GM18868 (cell line): ENCODE measurements at regions not wholly inside any gene's neighbourhood (a gene's known extent, or its start where the extent isn't known, plus 50 kb on each side); places are given as distances from the start of the nearest gene placed in this dataset.
"Not testable (repeated sequence)": the region's sequence is repeated elsewhere in the genome, so short reads cannot be mapped to it uniquely, and the experiment has no call there.

Experiments
- ATAC-seq: cut with Tn5 transposase; IDR thresholded peaks from one replicate; pipeline ENCODE4 v1.9.1; 2021; ENCODE audit warnings: mild to moderate bottlenecking, moderate library complexity; ENCODE audit not compliant: unreplicated experiment

GRCh38 chr11:36790526-36790925 is 192.5 kb upstream of the RAG2 start:
- no peak for ATAC-seq

- ATAC-seq: no peak
Observed at GRCh38 chr11:36783808-36784207, 185.8 kb upstream of the RAG2 start.

GRCh38 chr11:36779791-36780190 is 181.8 kb upstream of the RAG2 start:
- ATAC-seq: no peak

- no peak for ATAC-seq
Observed at GRCh38 chr11:36777311-36777710, 179.3 kb upstream of the RAG2 start.

GRCh38 chr11:36775756-36776155 is 177.7 kb upstream of the RAG2 start:
- no peak for ATAC-seq

- ATAC-seq: no peak
Observed at GRCh38 chr11:36775130-36775529, 177.1 kb upstream of the RAG2 start.

GRCh38 chr11:36774603-36775002 is 176.6 kb upstream of the RAG2 start:
- no peak for ATAC-seq

- ATAC-seq: peak; percentile 77
Observed at GRCh38 chr11:36763187-36763586, 165.2 kb upstream of the RAG2 start.

- ATAC-seq: no peak
Observed at GRCh38 chr11:36757075-36757474, 159.0 kb upstream of the RAG2 start.

- no peak for ATAC-seq
Observed at GRCh38 chr11:36753960-36754359, 155.9 kb upstream of the RAG2 start.

- ATAC-seq: no peak
Observed at GRCh38 chr11:36751996-36752395, 154.0 kb upstream of the RAG2 start.

- no peak for ATAC-seq
Observed at GRCh38 chr11:36751335-36751781, 153.3 kb upstream of the RAG2 start.

GRCh38 chr11:36750349-36750748 is 152.3 kb upstream of the RAG2 start:
- no peak for ATAC-seq

- ATAC-seq: no peak
Observed at GRCh38 chr11:36748836-36749235, 150.8 kb upstream of the RAG2 start.

- peak; percentile 81 for ATAC-seq
Observed at GRCh38 chr11:36746886-36747710, 149.1 kb upstream of the RAG2 start.

GRCh38 chr11:36744375-36745168 is 146.5 kb upstream of the RAG2 start:
- peak; percentile 28 for ATAC-seq

- peak; percentile 67 for ATAC-seq
Observed at GRCh38 chr11:36743039-36743438, 145.0 kb upstream of the RAG2 start.

- ATAC-seq: no peak
Observed at GRCh38 chr11:36741515-36741914, 143.5 kb upstream of the RAG2 start.

- ATAC-seq: peak; percentile 27
Observed at GRCh38 chr11:36738292-36738861, 140.3 kb upstream of the RAG2 start.

- no peak for ATAC-seq
Observed at GRCh38 chr11:36736103-36736502, 138.1 kb upstream of the RAG2 start.

GRCh38 chr11:36733721-36734120 is 135.7 kb upstream of the RAG2 start:
- ATAC-seq: not testable (repeated sequence)

GRCh38 chr11:36730761-36731160 is 132.7 kb upstream of the RAG2 start:
- ATAC-seq: no peak
